ENCODE measurements at regions not wholly inside any gene's neighbourhood (a gene's known extent, or its start where the extent isn't known, plus 50 kb on each side); places are given as distances from the start of the nearest gene placed in this dataset.

DNA sequence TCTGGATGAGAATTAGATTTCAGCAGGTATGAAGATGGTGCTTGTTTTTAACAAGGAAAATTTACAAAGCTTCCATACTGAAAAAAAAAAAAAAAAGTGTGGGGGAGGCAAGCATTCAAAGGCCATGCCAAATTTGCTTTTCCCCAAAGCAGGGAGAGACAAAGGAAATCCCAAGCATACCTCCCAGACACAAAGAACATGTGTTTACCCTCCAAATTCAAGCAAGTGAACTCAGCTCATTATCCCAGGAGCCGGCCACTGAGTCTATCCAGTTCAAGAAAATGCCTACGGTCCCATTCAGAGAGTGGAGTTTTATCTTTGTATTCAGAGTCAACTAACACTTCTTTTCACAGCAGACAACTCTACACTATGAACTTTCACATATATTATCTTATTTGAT is 102.7 kb upstream of the ID4 start:
- TF ChIP-seq SUZ12 (IDR thresholded peaks at IDR 0.05; ENCODE audit: extremely low read depth, insufficient read depth, insufficient read length) = no peak
- TF ChIP-seq ZNF274 (IDR thresholded peaks at IDR 0.05; ENCODE audit: low read depth, low read length) = no peak

Data from NT2/D1 (cell line).